NCI-H2171 treated with DMSO at 0.1 percent for 48 hours (cell line): ENCODE measurements at regions not wholly inside any gene's neighbourhood (a gene's known extent, or its start where the extent isn't known, plus 50 kb on each side); places are given as distances from the start of the nearest gene placed in this dataset.

ENCODE experiments used
- DNase-seq: peaks from one replicate; lab custom pipeline; 2025; lab: John Stamatoyannopoulos, UW

GRCh38 chr17:13302419-13302818, 284.6 kb upstream of the ELAC2 start:
- DNase-seq = no peak

GRCh38 chr17:13297183-13297582, 279.4 kb upstream of the ELAC2 start:
- DNase-seq = no peak

- DNase-seq = no peak
Measured at GRCh38 chr17:13293421-13293820, 275.6 kb upstream of the ELAC2 start.

- DNase-seq = no peak
Measured at GRCh38 chr17:13292291-13292690, 274.5 kb upstream of the ELAC2 start.

GRCh38 chr17:13288248-13288647, 270.4 kb upstream of the ELAC2 start:
- no peak for DNase-seq

- DNase-seq = no peak
Measured at GRCh38 chr17:13287226-13287625, 269.4 kb upstream of the ELAC2 start.

- no peak for DNase-seq
Measured at GRCh38 chr17:13283606-13284005, 265.8 kb upstream of the ELAC2 start.

- no peak for DNase-seq
Measured at GRCh38 chr17:13281626-13282025, 263.8 kb upstream of the ELAC2 start.

- DNase-seq = no peak
Measured at GRCh38 chr17:13273806-13274205, 256.0 kb upstream of the ELAC2 start.

GRCh38 chr17:13272296-13272695, 254.5 kb upstream of the ELAC2 start:
- DNase-seq = no peak

GRCh38 chr17:13268791-13269595, 251.2 kb upstream of the ELAC2 start:
- DNase-seq = no peak

- DNase-seq = no peak
Measured at GRCh38 chr17:13266606-13267005, 248.8 kb upstream of the ELAC2 start.

GRCh38 chr17:13265311-13265710, 247.5 kb upstream of the ELAC2 start:
- DNase-seq = no peak

GRCh38 chr17:13263746-13264145, 245.9 kb upstream of the ELAC2 start:
- DNase-seq = no peak

- DNase-seq = no peak
Measured at GRCh38 chr17:13256545-13256944, 238.7 kb upstream of the ELAC2 start.

- no peak for DNase-seq
Measured at GRCh38 chr17:13253733-13254410, 236.0 kb upstream of the ELAC2 start.

GRCh38 chr17:13244513-13244912, 226.7 kb upstream of the ELAC2 start:
- DNase-seq = no peak

GRCh38 chr17:13243585-13243984, 225.8 kb upstream of the ELAC2 start:
- no peak for DNase-seq

GRCh38 chr17:13240851-13241250, 223.0 kb upstream of the ELAC2 start:
- DNase-seq = no peak

GRCh38 chr17:13230350-13231264, 212.8 kb upstream of the ELAC2 start:
- DNase-seq = no peak

GRCh38 chr17:13228225-13228624, 210.4 kb upstream of the ELAC2 start:
- DNase-seq = no peak

- DNase-seq = no peak
Measured at GRCh38 chr17:13222975-13223374, 205.1 kb upstream of the ELAC2 start.

- DNase-seq = no peak
Measured at GRCh38 chr17:13212860-13213259, 195.0 kb upstream of the ELAC2 start.
